ENCODE measurements at regions not wholly inside any gene's neighbourhood (a gene's known extent, or its start where the extent isn't known, plus 50 kb on each side); places are given as distances from the start of the nearest gene placed in this dataset.

GRCh38 chr1:96049759-96050409 is 671.7 kb upstream of the PTBP2 start:
- no peak for DNase-seq (ENCODE audit: missing footprints)
- intact Hi-C loops (cut with DNase I) = no loop called here
- ATAC-seq = no peak

- ATAC-seq (no peak), DNase-seq (ENCODE audit: missing footprints) (no peak)
- intact Hi-C loops (cut with DNase I) = no loop called here
Observed at GRCh38 chr1:96059276-96059675, 662.3 kb upstream of the PTBP2 start.

DNA sequence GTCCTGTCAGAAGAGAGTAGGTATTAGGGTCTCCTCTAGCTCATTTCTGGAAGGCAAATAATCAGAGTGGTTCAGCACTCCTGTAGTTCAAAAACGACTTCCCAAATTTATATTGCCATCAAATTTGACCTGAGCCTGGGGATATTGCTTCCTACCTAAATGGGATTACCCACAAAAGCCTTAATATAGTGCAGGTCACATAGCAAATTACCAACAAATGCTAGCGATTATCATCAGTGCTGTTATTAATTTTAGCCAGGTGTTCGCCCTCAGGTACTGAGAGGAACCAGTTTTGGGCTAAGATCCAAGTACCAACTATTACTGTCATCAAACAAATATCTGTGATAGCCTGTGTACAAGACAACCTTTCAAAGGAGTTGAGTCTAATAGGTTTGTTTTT is 661.8 kb upstream of the PTBP2 start:
- DNase-seq (ENCODE audit: missing footprints) (no peak), ATAC-seq (no peak)
- intact Hi-C loops (cut with DNase I) = no loop called here

- DNase-seq (ENCODE audit: missing footprints) = no peak
- intact Hi-C loops (cut with DNase I) = no loop called here
- no peak for ATAC-seq
Observed at GRCh38 chr1:96060621-96061020, 661.0 kb upstream of the PTBP2 start.

GRCh38 chr1:96072021-96072420 is 649.6 kb upstream of the PTBP2 start:
- no peak for DNase-seq (ENCODE audit: missing footprints)
- intact Hi-C loops (cut with DNase I) = no loop called here
- no peak for ATAC-seq

GRCh38 chr1:96073100-96073499 is 648.5 kb upstream of the PTBP2 start:
- DNase-seq (ENCODE audit: missing footprints) (no peak), ATAC-seq (no peak)
- intact Hi-C loops (cut with DNase I) = no loop called here

DNA sequence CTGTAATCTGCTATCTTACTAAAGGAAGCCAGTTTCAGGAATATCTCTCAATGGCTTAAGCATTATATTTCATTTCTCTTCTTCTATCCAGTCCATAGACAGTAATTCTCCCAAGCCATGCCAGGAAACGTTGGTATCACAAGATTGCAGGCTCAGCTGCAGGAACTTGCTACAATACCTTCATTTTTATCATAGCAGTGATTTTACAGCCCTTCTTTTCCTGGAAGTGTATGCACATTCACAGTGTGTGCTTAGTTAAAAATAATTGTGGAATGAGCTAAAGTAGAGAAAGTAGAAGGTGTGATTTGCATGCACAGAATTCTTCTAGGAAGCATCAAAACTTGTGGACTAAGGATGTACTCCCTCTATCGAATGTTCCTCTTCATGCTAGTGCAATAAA is 647.2 kb upstream of the PTBP2 start:
- no peak for ATAC-seq
- intact Hi-C loops (cut with DNase I) = no loop called here
- no peak for DNase-seq (ENCODE audit: missing footprints)

- ATAC-seq (no peak), DNase-seq (ENCODE audit: missing footprints) (no peak)
- intact Hi-C loops (cut with DNase I) = no loop called here
Observed at GRCh38 chr1:96074876-96075577, 646.6 kb upstream of the PTBP2 start.

GRCh38 chr1:96075704-96076455 is 645.7 kb upstream of the PTBP2 start:
- ATAC-seq (peak; percentile 52), DNase-seq (ENCODE audit: missing footprints) (no peak)
- intact Hi-C loops (cut with DNase I) = no loop called here

DNA sequence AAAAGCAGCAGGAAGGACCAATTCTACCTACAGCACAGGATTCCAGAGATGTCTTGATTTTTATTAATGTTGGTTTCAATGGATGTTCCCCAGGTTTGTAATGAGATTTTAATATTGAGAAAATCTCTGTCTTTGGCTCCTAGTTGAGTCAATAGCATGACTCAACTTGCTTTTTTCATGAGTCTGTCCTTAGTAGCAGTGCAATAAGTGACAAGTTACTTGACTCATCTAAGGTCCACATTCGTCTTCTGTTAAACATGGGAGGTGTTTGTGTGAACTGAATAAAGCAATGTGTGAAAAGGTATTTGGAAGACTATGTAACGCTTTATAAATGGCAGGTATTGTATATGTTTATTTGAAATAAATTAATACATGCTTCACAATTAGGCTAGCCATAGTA is 645.0 kb upstream of the PTBP2 start:
- no peak for DNase-seq (ENCODE audit: missing footprints)
- no peak for ATAC-seq
- intact Hi-C loops (cut with DNase I) = no loop called here

GRCh38 chr1:96079581-96079980 is 642.0 kb upstream of the PTBP2 start:
- DNase-seq (ENCODE audit: missing footprints) (no peak), ATAC-seq (no peak)
- intact Hi-C loops (cut with DNase I) = no loop called here

GRCh38 chr1:96080925-96081324 is 640.7 kb upstream of the PTBP2 start:
- DNase-seq (ENCODE audit: missing footprints) (no peak), ATAC-seq (no peak)
- intact Hi-C loops (cut with DNase I) = no loop called here

- ATAC-seq (no peak), DNase-seq (ENCODE audit: missing footprints) (no peak)
- intact Hi-C loops (cut with DNase I) = no loop called here
Observed at GRCh38 chr1:96087719-96088118, 633.9 kb upstream of the PTBP2 start.

DNA sequence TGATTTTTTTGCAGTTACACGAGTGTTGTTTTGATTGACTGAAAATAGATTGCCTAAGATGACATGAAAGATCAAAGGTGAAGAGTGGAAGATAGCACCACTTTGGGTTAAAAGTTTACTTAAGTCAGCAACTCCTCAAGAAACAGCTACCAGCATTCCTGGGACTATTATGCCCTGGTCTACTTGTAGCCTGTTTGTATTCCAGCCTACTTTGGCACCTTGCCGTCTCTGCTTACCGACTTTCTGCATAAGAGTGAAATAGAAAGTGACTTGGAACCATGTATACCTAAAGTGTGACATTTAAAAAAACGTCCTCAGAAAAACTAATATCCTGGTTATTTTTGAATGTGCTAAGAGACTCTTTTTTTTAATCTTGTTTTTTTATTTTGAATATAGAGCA is 631.5 kb upstream of the PTBP2 start:
- no peak for ATAC-seq
- DNase-seq (ENCODE audit: missing footprints) = no peak
- intact Hi-C loops (cut with DNase I) = no loop called here

DNA sequence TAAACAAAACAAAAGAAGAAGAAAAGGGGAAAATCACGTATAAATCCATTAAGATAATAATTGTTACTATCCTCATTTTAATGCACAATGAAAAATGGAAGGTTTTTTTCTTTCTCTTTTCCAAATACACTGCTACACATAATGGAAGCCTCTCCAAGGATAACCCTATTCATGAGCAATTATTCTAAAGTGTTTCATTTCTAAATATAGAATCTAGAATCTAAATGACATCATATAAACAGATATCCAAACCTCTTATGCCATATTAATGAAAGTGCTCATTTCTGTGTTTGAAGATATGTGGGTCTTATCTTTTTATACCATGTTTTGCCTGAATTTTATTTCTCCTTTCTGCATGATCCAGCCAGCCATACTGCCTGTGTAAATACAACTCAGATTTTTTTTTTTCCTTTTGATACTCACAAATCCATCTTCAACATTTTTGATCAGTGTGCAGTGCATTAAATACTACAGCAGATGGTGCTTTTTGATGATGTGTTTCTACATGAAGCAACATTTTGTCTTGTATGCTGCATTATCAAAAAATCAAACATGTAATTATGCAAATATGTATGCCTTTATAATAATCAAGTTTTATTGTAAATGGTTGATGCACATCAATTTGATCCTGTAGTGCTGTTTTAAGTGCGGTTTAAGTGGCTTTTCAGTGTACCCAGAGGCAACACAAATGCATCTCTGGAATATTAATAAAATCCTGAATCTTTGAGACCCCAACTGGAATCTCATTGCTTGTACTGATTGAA is 625.6 kb upstream of the PTBP2 start:
- intact Hi-C loops (cut with DNase I) = no loop called here
- DNase-seq (ENCODE audit: missing footprints) (no peak), ATAC-seq (no peak)

DNA sequence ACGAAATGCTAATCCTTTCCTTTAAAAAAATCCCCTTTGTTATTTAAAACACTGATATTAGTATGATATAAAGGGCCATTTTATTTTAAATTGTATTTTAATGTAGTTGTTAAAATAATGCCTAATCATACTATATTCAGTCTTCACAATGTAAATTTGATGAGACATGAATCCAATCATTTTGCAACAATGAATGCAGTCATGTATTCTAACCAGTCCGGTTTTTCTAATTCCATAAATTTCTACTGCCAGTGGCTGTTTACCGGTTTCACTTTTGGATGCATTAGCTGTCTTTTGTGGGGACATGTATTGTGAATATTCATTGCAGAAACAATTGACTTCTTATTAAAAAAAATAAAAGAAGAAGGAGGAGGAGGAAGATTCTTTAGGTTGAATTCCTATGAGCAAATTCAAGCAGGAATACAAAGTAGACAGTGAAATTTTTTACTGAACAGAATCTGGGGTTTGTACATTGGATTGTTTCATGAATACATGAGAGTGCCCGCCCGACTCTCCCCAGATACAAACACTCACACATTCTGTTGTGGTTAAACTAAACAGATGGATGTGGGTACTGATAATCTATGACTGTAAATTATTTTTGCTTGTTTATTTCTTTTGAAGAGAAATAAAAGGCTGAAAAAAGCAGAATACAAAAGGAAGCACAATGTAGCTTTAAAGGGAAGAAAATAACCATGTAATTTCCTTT is 624.8 kb upstream of the PTBP2 start:
- no peak for DNase-seq (ENCODE audit: missing footprints)
- intact Hi-C loops (cut with DNase I) = no loop called here
- ATAC-seq = no peak

- ATAC-seq (no peak), DNase-seq (ENCODE audit: missing footprints) (no peak)
- intact Hi-C loops (cut with DNase I) = no loop called here
Observed at GRCh38 chr1:96104506-96104905, 617.1 kb upstream of the PTBP2 start.

DNA sequence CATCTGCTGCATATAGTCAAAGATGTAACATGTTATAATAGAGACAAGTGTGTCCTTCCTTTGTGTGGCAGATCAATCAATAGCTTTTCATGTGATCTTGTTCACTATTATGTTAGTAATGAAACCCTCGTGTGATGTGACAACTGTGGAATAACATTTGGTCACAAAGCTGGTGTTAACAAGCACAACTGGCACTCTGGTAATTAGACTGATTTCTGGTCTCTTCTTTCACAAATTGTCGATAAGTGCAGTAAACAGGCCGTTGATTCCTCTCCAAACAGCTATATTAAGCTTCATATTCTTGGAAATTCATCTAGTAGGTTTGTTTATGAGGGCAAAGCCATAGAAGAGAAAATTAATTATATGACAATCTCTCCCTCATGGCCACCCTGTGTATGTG is 616.7 kb upstream of the PTBP2 start:
- intact Hi-C loops (cut with DNase I) = no loop called here
- ATAC-seq (no peak), DNase-seq (ENCODE audit: missing footprints) (no peak)

DNA sequence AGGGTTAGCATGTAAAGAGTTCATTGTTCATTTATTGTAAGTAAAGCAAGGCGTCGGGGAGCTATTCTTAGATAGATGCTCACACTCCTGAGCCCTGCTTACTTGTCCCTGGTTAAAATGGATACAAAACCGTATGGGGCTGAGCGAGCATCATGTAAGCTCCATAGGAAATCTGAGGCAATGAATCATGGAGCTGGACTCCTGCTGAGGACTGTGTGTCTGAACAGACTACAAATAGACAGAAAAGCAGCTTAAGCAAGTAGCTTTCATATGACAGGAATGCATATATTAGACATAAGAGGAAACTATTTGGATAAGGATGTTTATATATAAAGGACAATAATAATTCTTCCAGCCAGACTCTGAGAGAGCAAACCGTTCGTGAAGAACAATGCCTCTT is 604.9 kb upstream of the PTBP2 start:
- DNase-seq (ENCODE audit: missing footprints) (no peak), ATAC-seq (no peak)
- intact Hi-C loops (cut with DNase I) = no loop called here

All from Right ventricle myocardium inferior (tissue), 1 donor.